Gastroesophageal sphincter (tissue), 4 donors: ENCODE measurements at regions not wholly inside any gene's neighbourhood (a gene's known extent, or its start where the extent isn't known, plus 50 kb on each side); places are given as distances from the start of the nearest gene placed in this dataset.

Experiments used
- ATAC-seq: fragments of 150-250 bp; one replicate; pipeline ENCODE4 v1.9.1; 2016; ENCODE audit warnings: mild to moderate bottlenecking, moderate library complexity
- H3K27ac ChIP-seq, 4 donors: fragments of 200-600 bp; sonication (generic) in 3 of 4; 1 replicate in 3 of 4; 2 replicates in 1 of 4; pipeline ENCODE4 v1.5.1; 2016 to 2019
- H3K27me3 ChIP-seq: fragments of 200-600 bp; sonication (generic); one replicate; pipeline ENCODE4 v1.5.1; 2019
- H3K36me3 ChIP-seq, 2 donors: fragments of 200-600 bp; sonication (generic); one replicate each; pipeline ENCODE4 v1.5.1; 2019; ENCODE audit warnings: control low read depth in 1 of 2
- H3K4me1 ChIP-seq, 3 donors: fragments of 200-600 bp; sonication (generic); 1 replicate in 2 of 3; 2 replicates in 1 of 3; pipeline ENCODE4 v1.5.1; 2016 to 2019; ENCODE audit warnings: control low read depth in 2 of 3
- H3K4me3 ChIP-seq, 2 donors: fragments of 200-600 bp; sonication (generic); one replicate each; pipeline ENCODE4 v1.5.1; 2019; ENCODE audit warnings: mild to moderate bottlenecking in 1 of 2, moderate library complexity in 1 of 2
- H3K9me3 ChIP-seq, 3 donors: fragments of 200-600 bp; sonication (generic); one replicate each; pipeline ENCODE4 v1.5.1; 2017 to 2019; ENCODE audit warnings: control low read depth in 2 of 3
- CTCF ChIP-seq, 4 experiments: fragments of 200-600 bp in 2 of 4; fragments of 450-650 bp in 2 of 4; sonication (generic) in 1 of 4; IDR thresholded peaks; one replicate each; pipeline ENCODE4 v1.5.1; 2017 to 2019; ENCODE audit warnings: antibody characterized with exemption in 4 of 4, mild to moderate bottlenecking in 2 of 4, moderate library complexity in 2 of 4
- EP300 ChIP-seq: sonication (generic); formaldehyde crosslinking; IDR thresholded peaks from one replicate; pipeline ENCODE4 v1.6.1; 2017; ENCODE audit warnings: antibody characterized with exemption, mild to moderate bottlenecking
- POLR2A ChIP-seq, 2 donors: fragments of 450-650 bp; IDR thresholded peaks; one replicate each; pipeline ENCODE4 v1.6.1; 2017; ENCODE audit warnings: antibody characterized with exemption in 2 of 2, mild to moderate bottlenecking in 2 of 2, moderate library complexity in 1 of 2
- POLR2AphosphoS5 ChIP-seq: sonication (generic); formaldehyde crosslinking; IDR thresholded peaks from one replicate; pipeline ENCODE4 v1.6.1; 2017; ENCODE audit warnings: antibody characterized with exemption
- WGBS, 2 donors: methylation state at CpG; one replicate each; pipeline ENCODE4 v1.1.5; 2018; ENCODE audit warnings: low coverage in 1 of 2; 5-methylcytosine and 5-hydroxymethylcytosine counted together

DNA sequence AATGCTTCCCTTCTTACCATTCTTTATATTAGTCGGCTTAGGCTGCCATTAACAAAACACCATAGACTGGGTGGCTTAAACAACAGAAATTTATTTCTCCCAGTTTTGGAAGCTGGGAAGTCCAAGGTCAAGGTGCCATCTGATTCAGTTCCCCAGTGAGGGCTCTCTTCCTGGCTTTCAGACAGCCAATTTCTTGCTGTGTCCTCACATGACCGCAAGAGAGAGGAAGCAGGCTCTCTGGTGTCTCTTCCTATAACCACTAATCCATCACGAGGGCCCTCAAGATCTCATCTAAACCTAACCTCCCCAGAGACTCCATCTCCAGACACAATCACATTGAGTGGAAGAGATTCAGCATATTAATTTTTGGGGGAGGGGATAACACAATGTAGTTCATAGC, 193.0 kb upstream of the SGK1 start:
- no peak overlapping the region for H3K27ac ChIP-seq
- no peak for ATAC-seq
- 52 to 79% methylated on average over 3 of the region's 3 CpGs for WGBS, 2 donors

GRCh38 chr6:134510142-134510541, 192.2 kb upstream of the SGK1 start:
- no peaks in the 10 kb centered on the region for H3K36me3 ChIP-seq
- no peak for TF ChIP-seq POLR2AphosphoS5
- no peak for TF ChIP-seq POLR2A (IDR thresholded peaks at IDR 0.05)
- TF ChIP-seq EP300: no peak
- TF ChIP-seq CTCF (IDR thresholded peaks at IDR 0.05): no peak
- H3K9me3 ChIP-seq: no peaks in the 10 kb centered on the region
- WGBS, 2 donors: 65 to 89% methylated on average over 2 to 3 of the region's 4 CpGs
- ATAC-seq: no peak
- H3K27me3 ChIP-seq: no peaks in the 10 kb centered on the region
- no peak overlapping the region for H3K27ac ChIP-seq
- H3K4me3 ChIP-seq: no peak overlapping the region
- H3K4me1 ChIP-seq: no peaks in the 10 kb centered on the region

More for the DNA sequence above, 193.0 kb upstream of the SGK1 start:
- Histone ChIP-seq H3K36me3 (no peaks in the 10 kb centered on the region), H3K4me1 (no peaks in the 10 kb centered on the region), H3K4me3 (no peak overlapping the region), H3K9me3 (no peaks in the 10 kb centered on the region), H3K27me3 (no peaks in the 10 kb centered on the region)
- TF ChIP-seq POLR2A (IDR thresholded peaks at IDR 0.05): no peak
- TF ChIP-seq CTCF (IDR thresholded peaks at IDR 0.05): no peak
- no peak for TF ChIP-seq EP300
- no peak for TF ChIP-seq POLR2AphosphoS5

- no peak for TF ChIP-seq POLR2AphosphoS5
- TF ChIP-seq POLR2A (IDR thresholded peaks at IDR 0.05): no peak
- ATAC-seq: no peak
- Histone ChIP-seq H3K4me1 (no peaks in the 10 kb centered on the region), H3K27me3 (no peaks in the 10 kb centered on the region), H3K4me3 (no peak overlapping the region), H3K36me3 (no peaks in the 10 kb centered on the region), H3K27ac (no peak overlapping the region), H3K9me3 (no peaks in the 10 kb centered on the region)
- WGBS, 2 donors: 93 to 100% methylated on average over 3 to 7 of the region's 7 CpGs
These were observed 191.1 kb upstream of the SGK1 start for GRCh38 chr6:134508862-134509498.

DNA sequence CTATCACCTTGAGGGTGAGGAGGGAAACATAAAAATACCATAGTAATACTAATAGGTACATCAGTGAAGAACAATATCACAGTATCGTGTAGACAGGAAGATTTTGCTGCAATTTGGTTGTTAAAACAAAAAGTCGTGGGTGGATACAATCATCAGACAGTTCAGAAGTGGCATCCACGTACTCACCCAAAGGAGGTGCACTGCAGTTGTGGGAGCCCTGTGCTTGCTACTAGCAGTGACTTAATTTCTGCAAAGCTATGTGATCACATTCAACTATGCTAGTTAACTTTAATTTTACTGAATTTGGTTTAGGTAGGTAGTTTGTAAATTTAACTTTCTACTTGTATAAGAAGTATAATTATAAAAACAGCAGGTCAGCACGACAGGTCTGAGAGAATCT, 188.2 kb upstream of the SGK1 start:
- Histone ChIP-seq H3K36me3 (no peaks in the 10 kb centered on the region), H3K9me3 (no peaks in the 10 kb centered on the region), H3K27me3 (no peaks in the 10 kb centered on the region), H3K4me1 (no peaks in the 10 kb centered on the region), H3K4me3 (no peak overlapping the region), H3K27ac (no peak overlapping the region)
- no peak for ATAC-seq
- WGBS, 2 donors: 88 to 98% methylated on average over 4 of the region's 4 CpGs
- TF ChIP-seq EP300 (no peak), POLR2AphosphoS5 (no peak), CTCF (IDR thresholded peaks at IDR 0.05) (no peak)

DNA sequence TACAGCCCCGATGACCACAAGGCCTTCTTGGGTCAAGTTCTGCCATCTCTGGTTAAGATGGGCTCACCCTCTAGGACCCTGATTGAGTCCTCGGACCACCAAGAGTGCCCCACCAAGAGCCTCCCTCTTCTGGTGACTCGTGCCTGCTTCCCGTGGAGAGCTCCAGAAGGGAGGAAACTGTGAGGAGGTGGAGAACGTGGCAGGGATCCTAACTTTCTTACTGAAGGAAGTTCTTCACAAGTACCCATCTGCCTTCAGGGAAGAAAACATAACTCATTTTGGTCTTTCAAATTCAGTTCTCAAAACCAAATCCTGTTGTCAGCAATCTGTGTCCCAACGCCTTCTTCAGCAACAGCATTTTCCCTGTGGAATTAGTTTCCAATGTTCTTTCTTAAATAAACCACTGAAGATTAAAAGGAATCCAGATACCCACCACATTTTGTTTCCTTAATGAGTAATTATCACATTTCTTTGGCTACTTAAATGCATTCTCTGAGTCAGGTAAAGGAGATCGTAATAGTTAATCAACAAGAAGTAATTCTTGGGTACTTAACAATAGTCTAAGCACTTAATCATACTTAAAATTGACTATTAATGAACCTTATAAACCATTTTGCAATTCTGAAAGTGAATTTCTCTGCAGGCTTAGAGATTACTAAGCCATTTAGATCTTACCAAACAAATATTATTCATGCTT, 185.8 kb upstream of the SGK1 start:
- no peak for TF ChIP-seq EP300
- no peak for TF ChIP-seq POLR2A (IDR thresholded peaks at IDR 0.05)
- TF ChIP-seq CTCF (IDR thresholded peaks at IDR 0.05): no peak
- TF ChIP-seq POLR2AphosphoS5: no peak
- no peaks in the 10 kb centered on the region for H3K9me3 ChIP-seq
- no peak overlapping the region for H3K27ac ChIP-seq
- ATAC-seq: no peak
- H3K4me3 ChIP-seq: no peak overlapping the region
- H3K4me1 ChIP-seq: no peaks in the 10 kb centered on the region
- WGBS, 2 donors: 64 to 67% methylated on average over 4 to 7 of the region's 7 CpGs
- no peaks in the 10 kb centered on the region for H3K27me3 ChIP-seq
- H3K36me3 ChIP-seq: no peaks in the 10 kb centered on the region
